NCI-H187 (cell line): ENCODE measurements at regions not wholly inside any gene's neighbourhood (a gene's known extent, or its start where the extent isn't known, plus 50 kb on each side); places are given as distances from the start of the nearest gene placed in this dataset.

Source experiments
- DNase-seq, 2 experiments: peaks; one replicate each; lab custom pipeline; 2025; lab: John Stamatoyannopoulos, UW

- DNase-seq = no peak
These were observed 568.4 kb upstream of the CAMK1G start for GRCh38 chr1:209015092-209015491.

DNA sequence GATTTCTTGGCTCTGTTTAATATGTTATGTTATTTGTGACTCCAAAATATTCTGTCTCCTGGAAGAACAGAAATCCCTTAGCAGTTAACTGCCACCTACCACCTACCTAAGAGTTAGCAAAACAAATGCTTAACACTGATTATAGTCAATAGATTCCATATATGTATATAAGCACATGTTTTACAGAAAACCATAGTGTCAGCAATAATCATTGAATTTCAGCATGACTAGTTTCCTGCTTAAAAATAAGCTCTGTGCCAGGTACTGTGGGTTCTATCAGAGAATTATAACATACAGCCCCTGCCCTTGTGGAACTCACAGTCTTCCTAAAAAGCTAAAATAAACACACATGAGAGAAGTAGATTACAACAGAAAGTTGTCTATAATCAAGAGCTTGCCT lies 561.9 kb upstream of the CAMK1G start:
- no peak for DNase-seq

- DNase-seq = no peak
These were observed 559.7 kb upstream of the CAMK1G start for GRCh38 chr1:209023790-209024189.

DNA sequence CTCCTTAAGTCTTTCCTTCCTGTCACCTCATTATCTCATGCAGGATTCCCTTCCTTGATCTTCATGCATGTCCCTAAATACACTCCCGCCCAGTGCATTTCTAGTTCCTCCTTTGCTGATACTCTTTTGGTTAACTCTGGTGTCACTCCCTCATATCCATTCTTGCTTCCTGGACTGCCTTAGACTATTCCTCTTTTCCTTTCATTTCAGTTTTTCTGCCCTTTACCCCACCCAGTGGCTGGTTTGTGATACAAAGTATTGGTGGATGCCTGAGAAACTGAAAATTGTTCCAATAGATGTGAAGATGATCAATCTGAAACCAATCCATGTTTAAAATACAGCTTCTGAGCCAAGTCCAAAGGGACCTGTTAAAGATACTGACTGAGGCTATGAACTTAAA lies 553.8 kb upstream of the CAMK1G start:
- DNase-seq = no peak

DNA sequence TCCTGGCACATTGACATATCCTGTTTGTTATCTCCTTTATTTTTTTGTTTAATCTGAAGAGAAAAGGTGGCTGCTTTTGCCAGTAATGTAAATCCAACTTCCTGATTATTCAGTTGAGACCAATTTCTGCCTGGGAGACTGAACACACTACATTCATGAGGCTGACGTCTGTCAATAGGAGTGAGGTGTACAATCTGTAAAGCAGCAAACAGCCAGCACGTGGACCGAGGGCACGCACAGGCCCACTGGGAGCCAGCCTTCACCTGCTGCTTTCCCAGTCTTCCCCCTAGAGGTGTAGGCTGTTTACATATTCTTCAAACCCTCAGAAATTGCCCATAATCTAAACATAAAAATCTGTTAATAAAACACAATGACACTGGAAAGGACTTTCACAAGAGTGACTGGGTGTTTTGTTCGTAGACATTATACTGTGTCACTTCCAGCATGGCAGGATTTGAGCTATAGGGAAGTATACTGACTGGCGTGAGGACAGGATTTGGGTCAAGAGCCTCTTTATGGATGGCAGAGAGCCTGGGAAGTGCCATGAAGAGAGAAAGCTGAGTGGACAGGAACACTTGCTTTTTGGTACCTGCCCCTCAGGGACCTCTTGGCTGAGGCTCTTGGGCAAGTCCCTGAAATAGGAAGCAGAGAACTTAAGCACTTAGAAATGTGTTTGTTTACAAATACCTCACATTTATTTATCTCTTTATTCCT lies 552.9 kb upstream of the CAMK1G start:
- peak; percentile 14 to 22 for DNase-seq

GRCh38 chr1:209037064-209037463 lies 546.5 kb upstream of the CAMK1G start:
- no peak for DNase-seq

- DNase-seq = no peak
These were observed 545.2 kb upstream of the CAMK1G start for GRCh38 chr1:209038316-209038715.

- no peak for DNase-seq
These were observed 544.8 kb upstream of the CAMK1G start for GRCh38 chr1:209038735-209039134.

- no peak for DNase-seq
These were observed 543.2 kb upstream of the CAMK1G start for GRCh38 chr1:209040351-209040750.

GRCh38 chr1:209041927-209042326 lies 541.6 kb upstream of the CAMK1G start:
- no peak for DNase-seq

GRCh38 chr1:209042413-209042812 lies 541.1 kb upstream of the CAMK1G start:
- no peak for DNase-seq

- no peak for DNase-seq
These were observed 538.0 kb upstream of the CAMK1G start for GRCh38 chr1:209045331-209046057.

DNA sequence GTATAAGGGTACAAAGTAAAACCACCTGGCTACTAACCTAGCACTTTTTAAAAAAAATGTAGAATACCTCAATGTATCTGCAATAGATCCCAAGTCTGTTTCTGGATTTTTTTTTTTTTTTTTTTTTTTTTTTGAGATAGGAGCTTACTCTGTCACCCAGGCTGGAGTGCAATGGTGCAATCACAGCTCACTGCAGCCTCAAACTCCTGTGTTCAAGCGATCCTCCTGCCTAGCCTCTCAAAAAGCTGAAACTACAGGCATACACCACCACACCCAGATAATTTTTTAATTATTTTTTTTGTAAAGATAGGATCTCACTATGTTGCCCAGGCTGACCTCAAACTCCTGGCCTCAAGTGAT lies 537.5 kb upstream of the CAMK1G start:
- no peak for DNase-seq

DNA sequence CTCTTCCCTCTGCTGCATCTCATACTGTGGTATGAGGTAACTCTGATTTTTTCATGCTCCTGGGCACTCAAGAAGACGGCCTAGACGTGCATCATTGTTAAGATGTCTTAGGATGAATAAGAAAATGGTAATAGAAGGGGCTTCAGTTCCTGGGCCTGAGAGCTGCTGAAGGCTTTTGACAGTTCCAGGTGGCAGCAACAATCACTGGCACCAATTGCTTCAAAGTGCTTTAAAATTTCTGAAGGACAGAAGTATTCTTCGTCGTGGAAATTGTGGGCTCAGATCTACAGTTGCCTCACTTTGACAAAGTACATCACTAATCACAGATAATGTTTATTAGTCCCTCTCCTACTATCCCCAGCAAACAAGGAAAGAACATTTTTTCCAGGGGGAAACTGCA lies 536.6 kb upstream of the CAMK1G start:
- no peak for DNase-seq

- DNase-seq = no peak
These were observed 534.4 kb upstream of the CAMK1G start for GRCh38 chr1:209048941-209049669.

- no peak for DNase-seq
These were observed 531.9 kb upstream of the CAMK1G start for GRCh38 chr1:209051570-209051969.

- no peak for DNase-seq
These were observed 529.9 kb upstream of the CAMK1G start for GRCh38 chr1:209053587-209053986.

GRCh38 chr1:209057083-209057482 lies 526.4 kb upstream of the CAMK1G start:
- DNase-seq = no peak

GRCh38 chr1:209057901-209058300 lies 525.6 kb upstream of the CAMK1G start:
- DNase-seq = no peak

GRCh38 chr1:209059376-209059775 lies 524.1 kb upstream of the CAMK1G start:
- no peak for DNase-seq

GRCh38 chr1:209059981-209060380 lies 523.5 kb upstream of the CAMK1G start:
- no peak for DNase-seq

- no peak for DNase-seq
These were observed 521.4 kb upstream of the CAMK1G start for GRCh38 chr1:209062081-209062620.

- no peak for DNase-seq
These were observed 520.7 kb upstream of the CAMK1G start for GRCh38 chr1:209062863-209063262.
